ENCODE measurements at regions not wholly inside any gene's neighbourhood (a gene's known extent, or its start where the extent isn't known, plus 50 kb on each side); places are given as distances from the start of the nearest gene placed in this dataset.

GRCh38 chr3:191761906-191762305, 300.9 kb downstream of the PYDC2 start:
- Histone ChIP-seq H3K4me1 (ENCODE audit: control insufficient read depth, insufficient read depth, low read depth, low read length) (no peaks in the 10 kb centered on the region), H2AK5ac (ENCODE audit: low read length, severe bottlenecking) (no peak overlapping the region), H2BK12ac (ENCODE audit: low read length in 2 of 2) (no peak overlapping the region), H2AFZ (ENCODE audit: low read depth, low read length) (no peak overlapping the region), H3K4me3 (ENCODE audit: insufficient read depth in 1 of 2, low read depth in 1 of 2, low read length in 2 of 2) (no peak overlapping the region), H2BK120ac (ENCODE audit: low read depth, low read length) (no peak overlapping the region), H3K18ac (ENCODE audit: low read depth in 1 of 2, low read length in 2 of 2) (no peak overlapping the region), H2BK15ac (ENCODE audit: low read depth, poor library complexity, severe bottlenecking) (no peak overlapping the region), H3K4ac (ENCODE audit: low read depth in 1 of 2, low read length in 2 of 2) (no peak overlapping the region), H3K27ac (ENCODE audit: low read length, poor library complexity, severe bottlenecking) (peak overlapping the region; percentile 80), H3K36me3 (ENCODE audit: control insufficient read depth in 1 of 2, insufficient read depth in 2 of 2, low read depth in 1 of 2, low read length in 2 of 2) (no peaks in the 10 kb centered on the region), H4K91ac (ENCODE audit: low read length) (no peak overlapping the region), H3K9ac (ENCODE audit: low read length) (no peak overlapping the region), H2BK5ac (ENCODE audit: low read depth, low read length, poor library complexity, severe bottlenecking) (peak overlapping the region; percentile 84), H3K79me1 (replicated peaks; ENCODE audit: low read length, poor library complexity, severe bottlenecking) (no peaks in the 10 kb centered on the region), H3K23ac (ENCODE audit: low read length in 2 of 2) (no peak overlapping the region), H3K27me3 (ENCODE audit: control insufficient read depth in 1 of 2, insufficient read depth in 1 of 2, low read length in 2 of 2) (no peaks in the 10 kb centered on the region), H3K14ac (ENCODE audit: low read length in 2 of 2) (no peak overlapping the region), H3K9me3 (ENCODE audit: control insufficient read depth, low read length) (no peaks in the 10 kb centered on the region), H3K4me2 (ENCODE audit: low read length, poor library complexity, severe bottlenecking) (no peak overlapping the region), H4K8ac (ENCODE audit: low read length) (no peak overlapping the region)
- 59% methylated on average over 2 of the region's 2 CpGs for WGBS
- DNase-seq = no peak

GRCh38 chr3:191762323-191762960, 301.5 kb downstream of the PYDC2 start:
- Histone ChIP-seq H3K9me3 (ENCODE audit: control insufficient read depth, low read length) (no peaks in the 10 kb centered on the region), H3K27ac (ENCODE audit: low read length, poor library complexity, severe bottlenecking) (peak overlapping the region; percentile 80), H3K36me3 (ENCODE audit: control insufficient read depth in 1 of 2, insufficient read depth in 2 of 2, low read depth in 1 of 2, low read length in 2 of 2) (no peaks in the 10 kb centered on the region), H2BK5ac (ENCODE audit: low read depth, low read length, poor library complexity, severe bottlenecking) (no peak overlapping the region), H3K4me2 (ENCODE audit: low read length, poor library complexity, severe bottlenecking) (no peak overlapping the region), H3K18ac (ENCODE audit: low read depth in 1 of 2, low read length in 2 of 2) (no peak overlapping the region), H2BK15ac (ENCODE audit: low read depth, poor library complexity, severe bottlenecking) (no peak overlapping the region), H2BK12ac (ENCODE audit: low read length in 2 of 2) (no peak overlapping the region), H3K14ac (ENCODE audit: low read length in 2 of 2) (no peak overlapping the region), H2BK120ac (ENCODE audit: low read depth, low read length) (no peak overlapping the region), H2AFZ (ENCODE audit: low read depth, low read length) (no peak overlapping the region), H3K23ac (ENCODE audit: low read length in 2 of 2) (no peak overlapping the region), H4K91ac (ENCODE audit: low read length) (no peak overlapping the region), H3K9ac (ENCODE audit: low read length) (peak overlapping the region; percentile 31), H2AK5ac (ENCODE audit: low read length, severe bottlenecking) (no peak overlapping the region), H3K4me1 (ENCODE audit: control insufficient read depth, insufficient read depth, low read depth, low read length) (no peaks in the 10 kb centered on the region), H3K4ac (ENCODE audit: low read depth in 1 of 2, low read length in 2 of 2) (no peak overlapping the region), H4K8ac (ENCODE audit: low read length) (no peak overlapping the region), H3K79me1 (replicated peaks; ENCODE audit: low read length, poor library complexity, severe bottlenecking) (no peaks in the 10 kb centered on the region), H3K4me3 (ENCODE audit: insufficient read depth in 1 of 2, low read depth in 1 of 2, low read length in 2 of 2) (peak overlapping the region in 1 of 2 experiments; percentile 46), H3K27me3 (ENCODE audit: control insufficient read depth in 1 of 2, insufficient read depth in 1 of 2, low read length in 2 of 2) (no peaks in the 10 kb centered on the region)
- 0% methylated on average over 1 of the region's 5 CpGs for WGBS
- peak; percentile 81 for DNase-seq

GRCh38 chr3:191768421-191768820, 307.5 kb downstream of the PYDC2 start:
- Histone ChIP-seq H2BK120ac (ENCODE audit: low read depth, low read length) (no peak overlapping the region), H3K14ac (ENCODE audit: low read length in 2 of 2) (no peak overlapping the region), H4K91ac (ENCODE audit: low read length) (no peak overlapping the region), H3K36me3 (ENCODE audit: control insufficient read depth in 1 of 2, insufficient read depth in 2 of 2, low read depth in 1 of 2, low read length in 2 of 2) (no peaks in the 10 kb centered on the region), H2AK5ac (ENCODE audit: low read length, severe bottlenecking) (peak overlapping the region; percentile 78), H3K4me2 (ENCODE audit: low read length, poor library complexity, severe bottlenecking) (no peak overlapping the region), H2AFZ (ENCODE audit: low read depth, low read length) (no peak overlapping the region), H3K79me1 (replicated peaks; ENCODE audit: low read length, poor library complexity, severe bottlenecking) (no peaks in the 10 kb centered on the region), H3K9me3 (ENCODE audit: control insufficient read depth, low read length) (no peaks in the 10 kb centered on the region), H2BK15ac (ENCODE audit: low read depth, poor library complexity, severe bottlenecking) (no peak overlapping the region), H3K27me3 (ENCODE audit: control insufficient read depth in 1 of 2, insufficient read depth in 1 of 2, low read length in 2 of 2) (no peaks in the 10 kb centered on the region), H2BK5ac (ENCODE audit: low read depth, low read length, poor library complexity, severe bottlenecking) (no peak overlapping the region), H3K4ac (ENCODE audit: low read depth in 1 of 2, low read length in 2 of 2) (no peak overlapping the region), H3K4me1 (ENCODE audit: control insufficient read depth, insufficient read depth, low read depth, low read length) (no peaks in the 10 kb centered on the region), H4K8ac (ENCODE audit: low read length) (no peak overlapping the region), H3K23ac (ENCODE audit: low read length in 2 of 2) (no peak overlapping the region), H3K4me3 (ENCODE audit: insufficient read depth in 1 of 2, low read depth in 1 of 2, low read length in 2 of 2) (no peak overlapping the region), H2BK12ac (ENCODE audit: low read length in 2 of 2) (no peak overlapping the region), H3K27ac (ENCODE audit: low read length, poor library complexity, severe bottlenecking) (no peak overlapping the region), H3K9ac (ENCODE audit: low read length) (no peak overlapping the region), H3K18ac (ENCODE audit: low read depth in 1 of 2, low read length in 2 of 2) (no peak overlapping the region)
- 93% methylated on average over 2 of the region's 2 CpGs for WGBS
- no peak for DNase-seq

GRCh38 chr3:191770541-191770940, 309.6 kb downstream of the PYDC2 start:
- Histone ChIP-seq H3K18ac (ENCODE audit: low read depth in 1 of 2, low read length in 2 of 2) (no peak overlapping the region), H4K91ac (ENCODE audit: low read length) (no peak overlapping the region), H2AK5ac (ENCODE audit: low read length, severe bottlenecking) (no peak overlapping the region), H3K36me3 (ENCODE audit: control insufficient read depth in 1 of 2, insufficient read depth in 2 of 2, low read depth in 1 of 2, low read length in 2 of 2) (no peaks in the 10 kb centered on the region), H2BK5ac (ENCODE audit: low read depth, low read length, poor library complexity, severe bottlenecking) (no peak overlapping the region), H3K4me2 (ENCODE audit: low read length, poor library complexity, severe bottlenecking) (no peak overlapping the region), H2BK12ac (ENCODE audit: low read length in 2 of 2) (no peak overlapping the region), H3K4me3 (ENCODE audit: insufficient read depth in 1 of 2, low read depth in 1 of 2, low read length in 2 of 2) (no peak overlapping the region), H2BK120ac (ENCODE audit: low read depth, low read length) (no peak overlapping the region), H3K27ac (ENCODE audit: low read length, poor library complexity, severe bottlenecking) (no peak overlapping the region), H3K27me3 (ENCODE audit: control insufficient read depth in 1 of 2, insufficient read depth in 1 of 2, low read length in 2 of 2) (no peaks in the 10 kb centered on the region), H3K4me1 (ENCODE audit: control insufficient read depth, insufficient read depth, low read depth, low read length) (no peaks in the 10 kb centered on the region), H3K14ac (ENCODE audit: low read length in 2 of 2) (no peak overlapping the region), H3K4ac (ENCODE audit: low read depth in 1 of 2, low read length in 2 of 2) (no peak overlapping the region), H2AFZ (ENCODE audit: low read depth, low read length) (no peak overlapping the region), H3K9me3 (ENCODE audit: control insufficient read depth, low read length) (no peaks in the 10 kb centered on the region), H3K9ac (ENCODE audit: low read length) (no peak overlapping the region), H3K23ac (ENCODE audit: low read length in 2 of 2) (no peak overlapping the region), H3K79me1 (replicated peaks; ENCODE audit: low read length, poor library complexity, severe bottlenecking) (no peaks in the 10 kb centered on the region), H2BK15ac (ENCODE audit: low read depth, poor library complexity, severe bottlenecking) (no peak overlapping the region), H4K8ac (ENCODE audit: low read length) (no peak overlapping the region)
- 36% methylated on average over 1 of the region's 1 CpG for WGBS
- DNase-seq = no peak

Data from mesenchymal stem cell (in vitro differentiated cells and primary cell).